ENCODE measurements at regions not wholly inside any gene's neighbourhood (a gene's known extent, or its start where the extent isn't known, plus 50 kb on each side); places are given as distances from the start of the nearest gene placed in this dataset.

DNA sequence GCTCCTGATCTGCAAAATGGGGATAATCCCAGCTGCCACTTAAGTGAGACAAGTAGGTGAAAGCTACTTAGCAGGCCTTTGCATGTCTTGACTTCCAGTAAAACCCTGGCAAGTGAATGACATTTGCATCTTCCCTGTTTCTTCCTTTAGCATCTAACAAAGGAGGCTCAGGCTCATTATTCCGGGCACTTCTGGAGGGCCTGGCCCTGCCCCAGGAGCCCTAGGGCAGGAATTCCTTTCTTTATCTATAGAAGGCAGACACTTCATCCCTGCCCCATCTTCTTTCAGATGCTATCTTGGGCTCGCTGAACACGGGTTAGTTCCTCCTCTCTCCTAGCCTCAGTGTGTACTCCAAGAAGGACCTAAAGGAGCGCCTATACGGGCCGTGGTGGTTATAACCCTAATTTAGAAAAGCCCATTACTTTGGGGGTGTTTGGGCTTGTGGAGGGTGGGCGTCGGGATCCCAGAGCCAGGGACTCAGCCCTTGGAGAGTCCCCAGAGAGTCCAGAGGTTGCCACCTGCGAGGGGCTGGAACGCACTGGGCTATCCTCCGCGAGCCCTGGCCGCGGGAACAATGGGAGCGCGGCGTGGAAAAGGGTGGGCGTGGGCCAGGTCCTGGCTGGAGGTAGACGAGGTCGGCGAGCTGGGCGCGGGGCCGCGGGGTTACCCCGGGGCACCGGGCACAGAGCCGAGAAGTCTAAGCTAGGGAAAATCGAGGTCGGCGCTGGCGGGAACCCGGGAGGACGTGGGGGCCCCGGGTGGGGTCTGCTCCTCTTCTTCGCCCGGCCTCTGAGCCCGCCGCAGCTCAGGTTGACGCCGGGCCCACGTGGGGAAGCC is 62.8 kb upstream of the EPB41L1 start:
- TF ChIP-seq POLR2A (IDR thresholded peaks at IDR 0.05) (no peak), EP300 (IDR thresholded peaks at IDR 0.05) (no peak)
- TF ChIP-seq, protein P1, sequence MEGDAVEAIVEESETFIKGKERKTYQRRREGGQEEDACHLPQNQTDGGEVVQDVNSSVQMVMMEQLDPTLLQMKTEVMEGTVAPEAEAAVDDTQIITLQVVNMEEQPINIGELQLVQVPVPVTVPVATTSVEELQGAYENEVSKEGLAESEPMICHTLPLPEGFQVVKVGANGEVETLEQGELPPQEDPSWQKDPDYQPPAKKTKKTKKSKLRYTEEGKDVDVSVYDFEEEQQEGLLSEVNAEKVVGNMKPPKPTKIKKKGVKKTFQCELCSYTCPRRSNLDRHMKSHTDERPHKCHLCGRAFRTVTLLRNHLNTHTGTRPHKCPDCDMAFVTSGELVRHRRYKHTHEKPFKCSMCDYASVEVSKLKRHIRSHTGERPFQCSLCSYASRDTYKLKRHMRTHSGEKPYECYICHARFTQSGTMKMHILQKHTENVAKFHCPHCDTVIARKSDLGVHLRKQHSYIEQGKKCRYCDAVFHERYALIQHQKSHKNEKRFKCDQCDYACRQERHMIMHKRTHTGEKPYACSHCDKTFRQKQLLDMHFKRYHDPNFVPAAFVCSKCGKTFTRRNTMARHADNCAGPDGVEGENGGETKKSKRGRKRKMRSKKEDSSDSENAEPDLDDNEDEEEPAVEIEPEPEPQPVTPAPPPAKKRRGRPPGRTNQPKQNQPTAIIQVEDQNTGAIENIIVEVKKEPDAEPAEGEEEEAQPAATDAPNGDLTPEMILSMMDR (IDR thresholded peaks at IDR 0.05) = no peak
